HepG2 (cell line): ENCODE measurements at regions not wholly inside any gene's neighbourhood (a gene's known extent, or its start where the extent isn't known, plus 50 kb on each side); places are given as distances from the start of the nearest gene placed in this dataset.

Experiments used
- ATAC-seq: fragments of 200-7000 bp; cut with Tn5 transposase; 3 replicates; pipeline ENCODE4 v1.9.1; 2020; ENCODE audit warnings: mild to moderate bottlenecking, moderate library complexity
- BruUV-seq: library from RNA; stranded (reverse); fragments of 400-500 nt; replicated peaks from 2 replicates; lab custom pipeline; 2021; lab: Mats Ljungman, UMichigan
- CTCF ChIA-PET: fragments of 300-600 bp; formaldehyde crosslinking; extraction: SDS; loops from one replicate; lab custom pipeline; 2021; ENCODE audit warnings: low total read pairs, inconsistent platforms, low intra/inter-chr PET ratio; lab: Yijun Ruan, JAX
- POLR2A ChIA-PET: fragments of 350-600 bp; sonication (Branson Sonifier 250); formaldehyde crosslinking; loops from one replicate; lab custom pipeline; 2020; ENCODE audit warnings: antibody characterized with exemption, inconsistent platforms; lab: Yijun Ruan, JAX
- DNase-seq: peaks from one replicate; pipeline ENCODE4 v3.0.0-alpha.2; 2015; ENCODE audit warnings: low spot score
- FAIRE-seq: peaks from 3 replicates; lab custom pipeline; 2011; peaks lifted over from hg19 to GRCh38; lab: Jason Lieb, UNC
- H2AFZ ChIP-seq: one replicate; pipeline ENCODE4 v1.6.1; 2011; ENCODE audit warnings: low read length, inconsistent platforms
- H3K27ac ChIP-seq: fragments of 300-600 bp; 3 replicates; pipeline ENCODE4 v1.8.0; 2011; ENCODE audit warnings: mixed run types, mild to moderate bottlenecking, mixed read lengths, low read length, inconsistent platforms; ENCODE audit not compliant: insufficient read depth; ENCODE audit errors: extremely low read length
- H3K27me3 ChIP-seq, 2 experiments: fragments of 200-600 bp in 1 of 2; 2 replicates in 1 of 2; 3 replicates in 1 of 2; pipeline versions ENCODE4 v1.6.0 to v1.8.0; 2011; ENCODE audit warnings: low read length in 2 of 2, mild to moderate bottlenecking in 2 of 2, moderate library complexity in 2 of 2, inconsistent platforms in 1 of 2; ENCODE audit not compliant: insufficient read depth in 2 of 2, control insufficient read depth in 1 of 2
- H3K36me3 ChIP-seq, 2 experiments: fragments of 200-600 bp in 1 of 2; replicated peaks in 1 of 2; 2 replicates in 1 of 2; 3 replicates in 1 of 2; pipeline versions ENCODE4 v1.5.1 to v1.8.0; 2011; ENCODE audit warnings: low read length in 2 of 2, inconsistent platforms in 1 of 2; ENCODE audit not compliant: insufficient read depth in 2 of 2, control insufficient read depth in 1 of 2
- H3K4me1 ChIP-seq: 2 replicates; pipeline ENCODE4 v1.5.1; 2012; ENCODE audit warnings: low read length, inconsistent platforms; ENCODE audit not compliant: insufficient read depth
- H3K4me2 ChIP-seq: 2 replicates; pipeline ENCODE4 v1.6.0; 2011; ENCODE audit warnings: low read depth, low read length, inconsistent platforms
- H3K4me3 ChIP-seq, 3 experiments: fragments of 200-600 bp in 1 of 3; sonication (generic), shearing (Covaris generic) in 1 of 3; replicated peaks in 1 of 3; 2 replicates each; pipeline ENCODE4 v1.5.1; 2011 to 2016; ENCODE audit warnings: low read length in 3 of 3, inconsistent platforms in 2 of 3, low read depth in 2 of 3, mild to moderate bottlenecking in 2 of 3, control low read depth in 1 of 3, mixed read lengths in 1 of 3; ENCODE audit not compliant: insufficient read depth in 1 of 3
- H3K79me2 ChIP-seq: one replicate; pipeline ENCODE4 v1.6.1; 2011; ENCODE audit warnings: low read length, inconsistent platforms; ENCODE audit not compliant: insufficient read depth
- H3K9ac ChIP-seq: 2 replicates; pipeline ENCODE4 v1.6.0; 2011; ENCODE audit warnings: mild to moderate bottlenecking, low read depth, low read length, inconsistent platforms; ENCODE audit not compliant: insufficient read depth
- H3K9me3 ChIP-seq: 2 replicates; pipeline ENCODE4 v1.5.1; 2012; ENCODE audit warnings: mild to moderate bottlenecking, low read length
- H4K20me1 ChIP-seq: 2 replicates; pipeline ENCODE4 v1.6.0; 2011; ENCODE audit warnings: inconsistent platforms, mild to moderate bottlenecking, low read length, moderate library complexity; ENCODE audit not compliant: insufficient read depth
- MLX ChIP-seq: IDR thresholded peaks from 2 replicates; pipeline ENCODE4 v1.6.1; 2016
- NR2F2 ChIP-seq: IDR thresholded peaks from 2 replicates; pipeline ENCODE4 v1.6.1; 2012; ENCODE audit warnings: low read depth, inconsistent platforms, borderline replicate concordance
- ZBTB20 ChIP-seq: sonication (generic); formaldehyde crosslinking; IDR thresholded peaks from 2 replicates; pipeline ENCODE4 v1.8.1; 2023; ENCODE audit warnings: missing genetic modification reagents, low read depth, mild to moderate bottlenecking, borderline replicate concordance
- ZFY ChIP-seq: sonication (generic); formaldehyde crosslinking; IDR thresholded peaks from 2 replicates; pipeline ENCODE4 v1.4.0; 2020; ENCODE audit warnings: missing genetic modification reagents
- WGBS: methylation state at CpG from one replicate; pipeline ENCODE4 v1.1.6; 2017; ENCODE audit warnings: low lambda C conversion rate; 5-methylcytosine and 5-hydroxymethylcytosine counted together
- in situ Hi-C: cut with HindIII; loops from 2 replicates; pipeline ENCODE4 v1.10.0; 2017; ENCODE audit warnings: low pct_unique_long_range_greater_than_20kb; ENCODE audit not compliant: extremely low pct_ligation_motif_present
- intact Hi-C: fragments of 100-400 bp; cut with micrococcal nuclease; formaldehyde crosslinking; loops from one replicate; pipeline ENCODE4 v1.10.0; 2022; ENCODE audit not compliant: unreplicated experiment

- DNase-seq (no peak), FAIRE-seq (no peak), ATAC-seq (no peak)
- Histone ChIP-seq H3K36me3 (no peaks in the 10 kb centered on the region), H3K9me3 (no peaks in the 10 kb centered on the region), H3K27ac (no peak overlapping the region), H3K4me1 (no peaks in the 10 kb centered on the region), H3K9ac (no peak overlapping the region), H3K4me3 (no peak overlapping the region), H3K4me2 (no peak overlapping the region), H3K79me2 (no peaks in the 10 kb centered on the region), H2AFZ (no peak overlapping the region), H3K27me3 (peaks cover 0 to 4% of the 10 kb centered on the region in 2 experiments; a peak in 1 of 5 replicates), H4K20me1 (no peaks in the 10 kb centered on the region)
- intact Hi-C loops (no loop called here), in situ Hi-C loops (no loop called here)
- ChIA-PET CTCF (no interaction called here), POLR2A (no interaction called here)
- WGBS = 2% methylated on average over 2 of the region's 2 CpGs
- no TSS peak for BruUV-seq
- TF ChIP-seq ZFY (CRISPR knock-in tag) (no peak), MLX (CRISPR knock-in tag) (no peak)
Measured at GRCh38 chr17:63120406-63120805, 154.4 kb downstream of the TANC2 start.

GRCh38 chr17:63124536-63124935 is 158.5 kb downstream of the TANC2 start:
- ATAC-seq = peak; percentile 49
- TF ChIP-seq ZBTB20 (CRISPR knock-in tag) = no peak
- no peak for TF ChIP-seq NR2F2
- peaks cover 0 to 4% of the 10 kb centered on the region in 2 experiments; a peak in 1 of 5 replicates for H3K27me3 ChIP-seq

More at GRCh38 chr17:63124536-63124935, 158.5 kb downstream of the TANC2 start:
- in situ Hi-C loops (no loop called here), intact Hi-C loops (no loop called here)
- H2AFZ ChIP-seq = no peak overlapping the region
- H3K27ac ChIP-seq = no peak overlapping the region
- 0% methylated on average over 7 of the region's 7 CpGs for WGBS
- FAIRE-seq (no peak), DNase-seq (no peak)
- no peak overlapping the region for H3K9ac ChIP-seq
- CTCF ChIA-PET = no interaction called here
- H3K4me3 ChIP-seq = no peak overlapping the region
- no peaks in the 10 kb centered on the region for H3K79me2 ChIP-seq
- no peaks in the 10 kb centered on the region for H4K20me1 ChIP-seq
- H3K9me3 ChIP-seq = no peaks in the 10 kb centered on the region
- H3K36me3 ChIP-seq = no peaks in the 10 kb centered on the region
- H3K4me2 ChIP-seq = no peak overlapping the region
- H3K4me1 ChIP-seq = no peaks in the 10 kb centered on the region
- BruUV-seq = no TSS peak
- POLR2A ChIA-PET = no interaction called here
